ENCODE measurements at regions not wholly inside any gene's neighbourhood (a gene's known extent, or its start where the extent isn't known, plus 50 kb on each side); places are given as distances from the start of the nearest gene placed in this dataset.

DNA sequence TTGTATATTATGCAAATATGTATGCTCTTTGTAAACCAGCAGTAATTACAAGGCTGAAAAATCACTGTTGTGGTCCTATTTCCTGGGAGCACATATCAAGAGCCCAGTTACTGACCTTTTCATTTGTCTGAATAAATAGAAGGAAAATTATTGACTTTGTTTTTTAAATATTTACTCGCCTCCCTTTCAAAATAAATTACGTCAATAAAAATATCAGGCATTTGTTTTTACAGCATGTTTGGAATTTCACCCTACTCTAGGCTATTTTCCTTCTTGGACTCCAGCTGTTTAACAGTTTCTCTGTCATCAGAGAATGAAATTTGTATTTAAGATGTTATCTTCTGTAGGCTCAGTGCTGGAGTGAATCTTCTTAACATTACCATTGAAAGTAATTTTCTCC is 59.9 kb upstream of the LRATD1 start:
- H3K4me1 ChIP-seq (ENCODE audit: insufficient read depth, low read length), result no peaks in the 10 kb centered on the region
- H3K14ac ChIP-seq (ENCODE audit: insufficient read depth, low read length), result no peak overlapping the region
- no peak overlapping the region for H3T11ph ChIP-seq (ENCODE audit: low read length)
- H3K4me2 ChIP-seq (ENCODE audit: insufficient read depth, insufficient read length, low read length), result no peak overlapping the region
- H3K27me3 Mint-ChIP-seq (ENCODE audit: low read depth), result no peaks in the 10 kb centered on the region; the same call in 1 of the 2 replicates
- no peak overlapping the region for H2BK12ac ChIP-seq (ENCODE audit: insufficient read length, low read depth, low read length)
- no peak for DNase-seq
- H2BK120ac ChIP-seq (ENCODE audit: low read depth, low read length, poor library complexity, severe bottlenecking), result no peak overlapping the region
- H3K4me1 Mint-ChIP-seq, result no peaks in the 10 kb centered on the region
- H3K9me3 Mint-ChIP-seq, result no peaks in the 10 kb centered on the region
- no peak overlapping the region for H2AFZ ChIP-seq (ENCODE audit: low read length)
- no peak overlapping the region for H3K23ac ChIP-seq (ENCODE audit: insufficient read length, low read depth, low read length)
- H3K4ac ChIP-seq (ENCODE audit: low read depth, low read length), result no peak overlapping the region
- H3K36me3 Mint-ChIP-seq (ENCODE audit: insufficient read depth in 1 of 3, low read depth in 3 of 3), result no peaks in the 10 kb centered on the region
- no peak overlapping the region for H2AK5ac ChIP-seq (ENCODE audit: insufficient read length, low read length)
- H2BK15ac ChIP-seq (ENCODE audit: low read depth, low read length), result no peak overlapping the region
- WGBS (ENCODE audit: extremely low coverage, insufficient read length, low lambda C conversion rate), result no CpG with 5 or more reads among the region's 2 CpGs
- H3K79me2 ChIP-seq (ENCODE audit: insufficient read depth, low read length), result no peaks in the 10 kb centered on the region
- no peaks in the 10 kb centered on the region for H3K23me2 ChIP-seq (ENCODE audit: insufficient read length, low read depth, low read length, poor library complexity, severe bottlenecking)
- H3K4me3 Mint-ChIP-seq, result no peak overlapping the region
- no peak overlapping the region for H3K56ac ChIP-seq (ENCODE audit: insufficient read length, low read depth, low read length)
- H3K27ac ChIP-seq (ENCODE audit: insufficient read length, low read depth, low read length), result no peak overlapping the region
- no peaks in the 10 kb centered on the region for H3K79me1 ChIP-seq (ENCODE audit: insufficient read depth, low read depth, low read length, poor library complexity, severe bottlenecking)
- no peak overlapping the region for H4K91ac ChIP-seq (ENCODE audit: insufficient read length, low read depth, low read length)
- TF ChIP-seq, protein P1, sequence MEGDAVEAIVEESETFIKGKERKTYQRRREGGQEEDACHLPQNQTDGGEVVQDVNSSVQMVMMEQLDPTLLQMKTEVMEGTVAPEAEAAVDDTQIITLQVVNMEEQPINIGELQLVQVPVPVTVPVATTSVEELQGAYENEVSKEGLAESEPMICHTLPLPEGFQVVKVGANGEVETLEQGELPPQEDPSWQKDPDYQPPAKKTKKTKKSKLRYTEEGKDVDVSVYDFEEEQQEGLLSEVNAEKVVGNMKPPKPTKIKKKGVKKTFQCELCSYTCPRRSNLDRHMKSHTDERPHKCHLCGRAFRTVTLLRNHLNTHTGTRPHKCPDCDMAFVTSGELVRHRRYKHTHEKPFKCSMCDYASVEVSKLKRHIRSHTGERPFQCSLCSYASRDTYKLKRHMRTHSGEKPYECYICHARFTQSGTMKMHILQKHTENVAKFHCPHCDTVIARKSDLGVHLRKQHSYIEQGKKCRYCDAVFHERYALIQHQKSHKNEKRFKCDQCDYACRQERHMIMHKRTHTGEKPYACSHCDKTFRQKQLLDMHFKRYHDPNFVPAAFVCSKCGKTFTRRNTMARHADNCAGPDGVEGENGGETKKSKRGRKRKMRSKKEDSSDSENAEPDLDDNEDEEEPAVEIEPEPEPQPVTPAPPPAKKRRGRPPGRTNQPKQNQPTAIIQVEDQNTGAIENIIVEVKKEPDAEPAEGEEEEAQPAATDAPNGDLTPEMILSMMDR (conservative IDR thresholded peaks at IDR 0.05), result no peak
- no peak overlapping the region for H3K9ac ChIP-seq (ENCODE audit: extremely low read depth, insufficient read length, low read length)
- no peak overlapping the region for H2BK5ac ChIP-seq (ENCODE audit: insufficient read length, low read length)
- H4K5ac ChIP-seq (ENCODE audit: insufficient read length, low read depth, low read length), result no peak overlapping the region
- no peak overlapping the region for H2BK20ac ChIP-seq (ENCODE audit: low read depth, low read length, poor library complexity, severe bottlenecking)
- H3K9me3 ChIP-seq (ENCODE audit: control insufficient read depth, low read depth, low read length), result no peaks in the 10 kb centered on the region
- H3K27me3 ChIP-seq (ENCODE audit: insufficient read depth, low read length), result no peaks in the 10 kb centered on the region
- H4K20me1 ChIP-seq (ENCODE audit: control insufficient read depth, insufficient read depth, insufficient read length), result no peaks in the 10 kb centered on the region
- no peak overlapping the region for H3K18ac ChIP-seq (ENCODE audit: insufficient read length, low read depth, low read length)
- no peak overlapping the region for H4K8ac ChIP-seq (replicated peaks; ENCODE audit: insufficient read length, low read depth, low read length)
- no peak overlapping the region for H3K27ac Mint-ChIP-seq
